ENCODE measurements at regions not wholly inside any gene's neighbourhood (a gene's known extent, or its start where the extent isn't known, plus 50 kb on each side); places are given as distances from the start of the nearest gene placed in this dataset.
"Not testable (repeated sequence)": the region's sequence is repeated elsewhere in the genome, so short reads cannot be mapped to it uniquely, and the experiment has no call there.

DNA sequence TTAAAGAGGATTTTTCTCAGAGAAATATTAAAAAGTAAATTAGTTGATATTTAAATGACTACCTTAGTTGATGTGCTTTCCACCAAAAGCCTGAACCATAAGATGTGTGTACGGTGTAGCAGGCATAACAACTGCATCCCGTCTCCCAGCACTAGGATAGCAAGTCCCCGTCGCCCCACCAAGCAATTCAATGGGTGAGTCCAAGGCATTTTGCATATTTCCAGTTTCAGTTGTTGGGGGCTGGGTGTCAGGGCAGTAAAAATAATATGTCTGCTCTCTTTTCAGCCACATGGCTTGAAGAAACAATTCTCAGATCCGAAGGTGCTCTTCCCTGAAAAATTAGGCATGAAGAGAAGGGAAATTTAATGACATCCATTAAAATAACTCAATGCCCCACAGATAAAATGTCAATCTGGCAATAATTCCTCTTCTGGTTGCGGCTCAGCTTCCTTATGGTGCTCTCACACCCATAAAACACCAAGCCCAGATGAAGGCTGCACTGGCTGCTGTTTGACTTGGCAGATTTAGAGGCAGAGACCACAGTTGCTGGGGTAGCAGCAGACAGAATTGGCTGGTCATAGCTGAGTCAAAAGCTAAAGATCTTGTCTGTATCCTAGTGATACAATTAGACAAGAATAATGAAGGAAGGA is 124.4 kb upstream of the ADCY2 start:
- no peak for DNase-seq
- TF ChIP-seq, protein P1, sequence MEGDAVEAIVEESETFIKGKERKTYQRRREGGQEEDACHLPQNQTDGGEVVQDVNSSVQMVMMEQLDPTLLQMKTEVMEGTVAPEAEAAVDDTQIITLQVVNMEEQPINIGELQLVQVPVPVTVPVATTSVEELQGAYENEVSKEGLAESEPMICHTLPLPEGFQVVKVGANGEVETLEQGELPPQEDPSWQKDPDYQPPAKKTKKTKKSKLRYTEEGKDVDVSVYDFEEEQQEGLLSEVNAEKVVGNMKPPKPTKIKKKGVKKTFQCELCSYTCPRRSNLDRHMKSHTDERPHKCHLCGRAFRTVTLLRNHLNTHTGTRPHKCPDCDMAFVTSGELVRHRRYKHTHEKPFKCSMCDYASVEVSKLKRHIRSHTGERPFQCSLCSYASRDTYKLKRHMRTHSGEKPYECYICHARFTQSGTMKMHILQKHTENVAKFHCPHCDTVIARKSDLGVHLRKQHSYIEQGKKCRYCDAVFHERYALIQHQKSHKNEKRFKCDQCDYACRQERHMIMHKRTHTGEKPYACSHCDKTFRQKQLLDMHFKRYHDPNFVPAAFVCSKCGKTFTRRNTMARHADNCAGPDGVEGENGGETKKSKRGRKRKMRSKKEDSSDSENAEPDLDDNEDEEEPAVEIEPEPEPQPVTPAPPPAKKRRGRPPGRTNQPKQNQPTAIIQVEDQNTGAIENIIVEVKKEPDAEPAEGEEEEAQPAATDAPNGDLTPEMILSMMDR (IDR thresholded peaks at IDR 0.05), result no peak
- TF ChIP-seq POLR2A (IDR thresholded peaks at IDR 0.05), result no peak
- Histone ChIP-seq H3K36me3 (no peaks in the 10 kb centered on the region), H3K4me1 (no peaks in the 10 kb centered on the region), H3K4me3 (no peak overlapping the region), H3K27ac (no peak overlapping the region), H3K9me3 (no peaks in the 10 kb centered on the region), H3K27me3 (no peaks in the 10 kb centered on the region)
- intact Hi-C loops (cut with DNase I), result no loop called here
- 64 to 76% methylated on average over 6 of the region's 6 CpGs for WGBS, 2 donors

DNA sequence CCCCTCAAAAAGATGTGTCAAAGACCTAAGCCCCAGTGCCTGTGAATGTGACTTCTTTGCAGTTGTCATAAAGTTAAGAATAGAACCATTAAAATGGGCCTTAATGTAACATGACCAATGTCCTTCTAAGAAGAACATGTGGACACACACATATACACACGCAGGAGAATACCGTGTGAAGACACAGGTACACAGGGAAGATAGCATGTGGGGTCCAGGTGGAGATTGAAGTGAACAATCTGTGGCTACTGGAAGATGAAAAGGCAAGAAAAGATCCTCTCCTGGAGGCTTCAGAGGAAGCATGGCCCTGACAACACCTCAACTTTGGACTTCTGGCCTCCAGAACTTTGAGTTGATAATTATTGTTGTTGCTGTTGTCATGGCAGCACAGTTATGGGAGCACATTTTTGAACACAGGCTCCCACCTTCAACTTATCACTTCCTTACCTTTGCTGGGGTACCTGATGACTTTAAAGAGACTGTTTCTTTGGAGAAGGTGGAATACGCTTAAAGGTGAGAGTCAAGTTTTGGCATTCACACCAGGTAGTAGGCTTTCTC is 123.5 kb upstream of the ADCY2 start:
- H3K4me1 ChIP-seq, result no peaks in the 10 kb centered on the region
- DNase-seq, result no peak
- no peaks in the 10 kb centered on the region for H3K27me3 ChIP-seq
- intact Hi-C loops (cut with DNase I), result no loop called here
- no peaks in the 10 kb centered on the region for H3K9me3 ChIP-seq
- TF ChIP-seq, protein P1 (IDR thresholded peaks at IDR 0.05), result no peak
- no peak for TF ChIP-seq POLR2A (IDR thresholded peaks at IDR 0.05)
- no peak overlapping the region for H3K27ac ChIP-seq
- no peak overlapping the region for H3K4me3 ChIP-seq
- H3K36me3 ChIP-seq, result no peaks in the 10 kb centered on the region
- WGBS, 2 donors, result 83 to 93% methylated on average over 3 of the region's 3 CpGs

GRCh38 chr5:7274203-7274602 is 121.7 kb upstream of the ADCY2 start:
- Histone ChIP-seq H3K27me3 (no peaks in the 10 kb centered on the region), H3K4me3 (no peak overlapping the region), H3K9me3 (no peaks in the 10 kb centered on the region), H3K36me3 (no peaks in the 10 kb centered on the region), H3K27ac (no peak overlapping the region), H3K4me1 (no peaks in the 10 kb centered on the region)
- TF ChIP-seq, protein P1 (IDR thresholded peaks at IDR 0.05), result no peak
- no peak for TF ChIP-seq POLR2A (IDR thresholded peaks at IDR 0.05)
- intact Hi-C loops (cut with DNase I), result no loop called here
- DNase-seq, result no peak
- WGBS, 2 donors, result 76 to 82% methylated on average over 6 of the region's 6 CpGs

- intact Hi-C loops (cut with DNase I); H3K9me3 ChIP-seq; H3K36me3 ChIP-seq; H3K4me1 ChIP-seq; H3K27me3 ChIP-seq; DNase-seq; H3K27ac ChIP-seq; H3K4me3 ChIP-seq: not testable (repeated sequence)
- 91% methylated on average over 12 of the region's 46 CpGs; no CpG with 5 or more reads in 1 of the 2 donors for WGBS, 2 donors
Measured at GRCh38 chr5:7289634-7290033, 106.3 kb upstream of the ADCY2 start.

DNA sequence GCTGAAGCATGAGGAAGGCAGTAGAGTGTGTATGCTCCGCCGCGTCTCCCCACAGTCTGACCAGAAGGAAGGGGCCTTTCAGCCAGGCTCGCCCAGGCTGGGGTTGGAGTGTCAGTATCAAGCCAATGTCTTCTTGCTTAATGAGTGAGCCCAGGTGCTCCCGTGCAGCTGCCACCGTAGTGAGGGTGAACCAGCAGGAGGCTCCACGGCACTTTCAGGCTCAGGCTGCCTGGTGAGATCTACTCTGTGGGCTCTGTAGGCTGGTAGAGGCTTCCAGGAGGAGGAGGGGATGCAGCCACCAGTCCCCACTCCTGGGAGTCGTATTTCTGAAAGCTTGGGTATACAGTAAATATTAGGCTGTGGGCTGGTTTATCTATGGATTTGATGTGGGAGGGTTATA is 98.1 kb upstream of the ADCY2 start:
- H3K4me3 ChIP-seq; H3K27ac ChIP-seq; H3K4me1 ChIP-seq; H3K36me3 ChIP-seq; DNase-seq; intact Hi-C loops (cut with DNase I); H3K27me3 ChIP-seq; H3K9me3 ChIP-seq: not testable (repeated sequence)
- WGBS, 2 donors, result no CpG with 5 or more reads among the region's 8 CpGs

GRCh38 chr5:7299731-7300130 is 96.2 kb upstream of the ADCY2 start:
- H3K9me3 ChIP-seq; H3K36me3 ChIP-seq; intact Hi-C loops (cut with DNase I); H3K4me3 ChIP-seq; H3K27ac ChIP-seq; H3K27me3 ChIP-seq; DNase-seq; H3K4me1 ChIP-seq: not testable (repeated sequence)
- WGBS, 2 donors, result 82 to 83% methylated on average over 10 of the region's 10 CpGs

GRCh38 chr5:7305000-7305674 is 90.8 kb upstream of the ADCY2 start:
- H3K27me3 ChIP-seq; H3K4me1 ChIP-seq; H3K27ac ChIP-seq; H3K36me3 ChIP-seq; H3K9me3 ChIP-seq; intact Hi-C loops (cut with DNase I); H3K4me3 ChIP-seq; DNase-seq: not testable (repeated sequence)
- WGBS, 2 donors, result 53 to 66% methylated on average over 3 of the region's 6 CpGs

DNA sequence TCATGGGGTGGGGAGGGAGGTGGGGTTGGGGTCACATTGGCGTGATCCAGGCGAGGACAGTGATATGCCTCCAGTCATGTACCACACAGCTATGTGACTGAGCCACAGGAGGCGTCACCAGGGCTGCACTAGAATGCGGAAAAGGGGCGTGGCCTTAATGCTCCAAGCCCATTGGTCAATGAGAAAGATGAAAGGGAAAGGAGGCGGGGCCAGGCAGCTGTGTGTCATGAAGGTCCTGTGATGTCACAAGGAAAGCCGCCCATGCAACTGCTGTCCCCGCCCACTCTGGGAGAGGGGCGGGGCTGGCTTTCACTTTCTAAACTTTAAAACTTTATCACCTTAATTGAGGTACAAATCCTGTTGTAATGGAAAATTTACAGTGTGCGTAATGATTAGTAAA is 89.4 kb upstream of the ADCY2 start:
- 82 to 93% methylated on average over 8 to 10 of the region's 10 CpGs for WGBS, 2 donors
- H3K27ac ChIP-seq; intact Hi-C loops (cut with DNase I): not testable (repeated sequence)

GRCh38 chr5:7307709-7308108 is 88.2 kb upstream of the ADCY2 start:
- H3K4me3 ChIP-seq; H3K36me3 ChIP-seq; H3K4me1 ChIP-seq; DNase-seq; H3K27me3 ChIP-seq; H3K9me3 ChIP-seq; H3K27ac ChIP-seq; intact Hi-C loops (cut with DNase I): not testable (repeated sequence)
- WGBS, 2 donors, result 75% methylated on average over 2 of the region's 6 CpGs; no CpG with 5 or more reads in 1 of the 2 donors

More for the DNA sequence above, 89.4 kb upstream of the ADCY2 start:
- DNase-seq, H3K4me1 ChIP-seq, H3K9me3 ChIP-seq, H3K27me3 ChIP-seq, H3K36me3 ChIP-seq, H3K4me3 ChIP-seq: not testable (repeated sequence)

DNA sequence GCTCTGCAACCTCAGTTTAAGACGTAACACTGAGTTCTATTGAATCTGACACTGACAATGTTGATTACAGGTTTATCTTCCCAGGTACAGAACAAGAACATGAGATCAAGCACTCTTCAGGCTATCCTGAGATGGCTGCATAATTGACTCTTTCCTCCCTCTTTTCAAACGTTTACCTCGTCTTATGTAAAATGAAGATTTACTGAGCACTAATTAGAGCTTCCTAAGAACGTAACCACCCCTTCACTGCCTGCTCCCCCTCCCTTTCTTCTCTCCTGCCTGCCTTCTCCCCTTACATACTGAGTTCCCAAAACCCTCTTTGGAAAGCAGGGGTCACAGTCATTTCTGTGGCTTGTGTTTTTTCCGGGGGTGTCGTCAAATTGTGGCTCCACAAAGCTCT is 86.2 kb upstream of the ADCY2 start:
- H3K4me1 ChIP-seq; intact Hi-C loops (cut with DNase I); H3K27me3 ChIP-seq; H3K4me3 ChIP-seq; H3K9me3 ChIP-seq; H3K27ac ChIP-seq; DNase-seq; H3K36me3 ChIP-seq: not testable (repeated sequence)
- 27 to 36% methylated on average over 6 of the region's 6 CpGs for WGBS, 2 donors

Data from esophagus squamous epithelium (tissue), 5 donors.